ENCODE measurements at regions not wholly inside any gene's neighbourhood (a gene's known extent, or its start where the extent isn't known, plus 50 kb on each side); places are given as distances from the start of the nearest gene placed in this dataset.

- H3K36me3 ChIP-seq, result no peaks in the 10 kb centered on the region
- no peak for DNase-seq (ENCODE audit: low spot score in 2 of 2)
- no peak for TF ChIP-seq CTCF (IDR thresholded peaks at IDR 0.05)
- no peak overlapping the region for H3K27ac ChIP-seq
- H3K27me3 ChIP-seq, result no peaks in the 10 kb centered on the region
- intact Hi-C loops (cut with DNase I), result no loop called here
- no peaks in the 10 kb centered on the region for H3K4me1 ChIP-seq
- H3K9me3 ChIP-seq, result no peaks in the 10 kb centered on the region
- H3K4me3 ChIP-seq, result no peak overlapping the region
These were observed 104.4 kb downstream of the CRYAA start for GRCh38 chr21:43273016-43273707.

GRCh38 chr21:43272591-43272990, 103.8 kb downstream of the CRYAA start:
- H3K4me1 ChIP-seq, result no peaks in the 10 kb centered on the region
- no peak for DNase-seq (ENCODE audit: low spot score in 2 of 2)
- no peaks in the 10 kb centered on the region for H3K36me3 ChIP-seq
- no peaks in the 10 kb centered on the region for H3K27me3 ChIP-seq
- no peak overlapping the region for H3K4me3 ChIP-seq
- TF ChIP-seq CTCF (IDR thresholded peaks at IDR 0.05), result no peak
- no peak overlapping the region for H3K27ac ChIP-seq
- intact Hi-C loops (cut with DNase I), result no loop called here
- no peaks in the 10 kb centered on the region for H3K9me3 ChIP-seq

- no peak overlapping the region for H3K27ac ChIP-seq
- DNase-seq (ENCODE audit: low spot score in 2 of 2), result no peak
- no peaks in the 10 kb centered on the region for H3K9me3 ChIP-seq
- no peaks in the 10 kb centered on the region for H3K36me3 ChIP-seq
- TF ChIP-seq CTCF (IDR thresholded peaks at IDR 0.05), result no peak
- intact Hi-C loops (cut with DNase I), result no loop called here
- H3K27me3 ChIP-seq, result no peaks in the 10 kb centered on the region
- no peak overlapping the region for H3K4me3 ChIP-seq
- H3K4me1 ChIP-seq, result no peaks in the 10 kb centered on the region
These were observed 102.7 kb downstream of the CRYAA start for GRCh38 chr21:43271452-43272020.

GRCh38 chr21:43270800-43271301, 102.0 kb downstream of the CRYAA start:
- H3K4me3 ChIP-seq, result no peak overlapping the region
- intact Hi-C loops (cut with DNase I), result no loop called here
- H3K36me3 ChIP-seq, result no peaks in the 10 kb centered on the region
- no peaks in the 10 kb centered on the region for H3K4me1 ChIP-seq
- H3K27me3 ChIP-seq, result no peaks in the 10 kb centered on the region
- no peaks in the 10 kb centered on the region for H3K9me3 ChIP-seq
- TF ChIP-seq CTCF (IDR thresholded peaks at IDR 0.05), result no peak
- DNase-seq (ENCODE audit: low spot score in 2 of 2), result no peak
- no peak overlapping the region for H3K27ac ChIP-seq

GRCh38 chr21:43269957-43270705, 101.3 kb downstream of the CRYAA start:
- H3K27me3 ChIP-seq, result no peaks in the 10 kb centered on the region

More at GRCh38 chr21:43269957-43270705, 101.3 kb downstream of the CRYAA start:
- DNase-seq (ENCODE audit: low spot score in 2 of 2), result no peak
- intact Hi-C loops (cut with DNase I), result no loop called here
- H3K4me1 ChIP-seq, result no peaks in the 10 kb centered on the region
- H3K36me3 ChIP-seq, result no peaks in the 10 kb centered on the region
- no peaks in the 10 kb centered on the region for H3K9me3 ChIP-seq
- no peak overlapping the region for H3K27ac ChIP-seq
- TF ChIP-seq CTCF (IDR thresholded peaks at IDR 0.05), result no peak
- no peak overlapping the region for H3K4me3 ChIP-seq

Measured in ascending aorta (tissue), 2 donors.